GM19467 (cell line): ENCODE measurements at regions not wholly inside any gene's neighbourhood (a gene's known extent, or its start where the extent isn't known, plus 50 kb on each side); places are given as distances from the start of the nearest gene placed in this dataset.
"Not testable (repeated sequence)": the region's sequence is repeated elsewhere in the genome, so short reads cannot be mapped to it uniquely, and the experiment has no call there.

Source experiments
- ATAC-seq: cut with Tn5 transposase; IDR thresholded peaks from one replicate; pipeline ENCODE4 v1.9.1; 2021; ENCODE audit warnings: mild to moderate bottlenecking, moderate library complexity; ENCODE audit not compliant: unreplicated experiment

GRCh38 chr2:111420074-111420473 lies 299.4 kb downstream of the BCL2L11 start:
- not testable (repeated sequence) for ATAC-seq

- ATAC-seq = not testable (repeated sequence)
Observed at GRCh38 chr2:111420835-111421234, 300.1 kb downstream of the BCL2L11 start.

DNA sequence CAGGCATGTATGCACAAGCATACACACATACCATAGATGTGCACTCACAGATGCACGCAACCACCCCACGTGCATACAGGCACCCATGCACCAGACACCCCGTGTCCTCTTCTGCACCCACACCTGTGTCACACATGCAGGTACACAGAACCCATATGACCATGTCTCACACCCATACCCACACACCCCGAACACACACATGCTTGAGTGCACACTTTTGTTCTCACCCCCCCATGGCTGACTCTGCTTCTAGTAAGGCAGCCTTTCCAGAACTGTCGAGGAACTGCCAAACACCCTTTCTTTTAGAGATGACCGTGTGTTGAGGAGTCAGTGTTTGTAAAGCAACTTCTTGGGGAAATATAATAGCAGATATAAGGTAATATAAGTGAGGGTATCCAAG lies 301.2 kb downstream of the BCL2L11 start:
- not testable (repeated sequence) for ATAC-seq

DNA sequence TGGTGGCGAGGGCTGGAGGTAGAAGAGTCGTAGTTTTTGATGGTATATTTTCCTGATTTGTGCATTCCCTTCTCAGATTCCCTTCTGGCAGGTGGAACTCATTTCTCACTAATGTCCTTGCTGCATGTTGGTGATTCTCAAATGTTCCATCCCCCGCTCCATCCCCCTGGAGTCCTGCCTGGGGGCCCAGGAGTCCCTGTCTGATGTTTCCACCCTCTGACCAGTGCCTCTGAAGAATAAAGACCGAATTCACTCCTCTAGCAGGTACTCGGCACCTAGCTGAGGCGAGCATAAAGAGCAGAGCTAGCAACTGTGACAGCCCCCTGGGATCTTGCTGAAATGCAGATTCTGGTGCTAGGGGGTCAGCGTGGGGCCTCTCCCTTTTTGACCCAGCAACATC lies 301.8 kb downstream of the BCL2L11 start:
- not testable (repeated sequence) for ATAC-seq

DNA sequence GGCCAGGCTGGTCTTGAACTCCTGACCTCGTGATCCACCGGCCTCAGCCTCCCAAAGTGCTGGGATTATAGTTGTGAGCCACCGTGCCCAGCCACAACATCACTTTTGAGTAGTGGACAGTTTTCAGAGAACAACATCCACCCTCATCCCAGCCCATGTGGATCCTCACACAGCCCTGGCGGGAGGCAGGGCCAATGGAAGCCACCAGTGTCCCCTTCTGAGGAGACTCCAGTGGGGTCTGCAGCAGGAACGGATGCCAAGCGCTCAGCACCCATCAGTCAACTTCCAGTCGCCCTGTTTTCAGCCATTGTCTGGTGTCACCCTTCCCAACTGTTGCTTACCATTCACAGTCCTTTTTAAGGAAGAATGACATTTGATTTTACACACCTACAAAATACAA lies 302.5 kb downstream of the BCL2L11 start:
- not testable (repeated sequence) for ATAC-seq

DNA sequence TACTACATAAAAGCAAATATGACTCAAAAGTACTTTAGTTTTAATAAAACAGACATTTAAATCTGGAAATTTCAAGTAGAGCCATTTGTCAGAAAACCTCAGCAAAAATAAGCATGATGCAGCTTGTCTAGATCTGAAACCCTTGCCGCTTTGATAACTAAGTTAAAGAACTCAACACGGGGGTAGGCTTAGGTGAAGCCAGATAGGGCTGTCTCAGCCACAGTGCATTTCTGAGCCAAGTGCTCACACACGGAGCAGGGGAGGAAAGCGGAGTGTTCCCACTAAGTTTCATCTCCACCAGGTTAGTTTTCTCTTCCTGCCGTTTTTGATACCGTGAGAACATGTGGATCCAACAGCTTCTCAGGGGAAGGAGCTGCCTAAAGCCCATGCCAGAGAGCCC lies 303.5 kb downstream of the BCL2L11 start:
- not testable (repeated sequence) for ATAC-seq

DNA sequence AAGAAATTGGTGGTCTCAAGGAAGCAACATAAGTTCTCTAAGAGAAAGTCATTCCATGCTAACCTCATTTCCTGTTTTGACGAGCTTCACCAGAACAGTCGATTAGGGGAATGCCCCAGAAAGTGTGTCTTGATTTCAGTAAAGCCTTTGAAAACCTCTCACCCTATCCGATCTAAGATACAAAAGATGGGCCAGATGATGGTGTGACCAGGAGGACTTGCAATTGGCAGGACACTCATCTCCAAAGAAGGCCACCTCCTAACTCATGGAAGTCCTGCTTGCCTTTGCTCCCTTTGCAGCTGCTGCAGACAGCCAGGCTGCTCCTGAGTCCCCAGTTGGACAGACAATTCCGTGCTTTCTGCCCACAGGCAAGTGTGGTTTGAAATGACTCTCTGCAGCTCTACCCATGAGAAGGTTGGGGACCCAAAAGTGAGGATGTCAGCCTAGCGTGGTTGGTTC lies 304.2 kb downstream of the BCL2L11 start:
- ATAC-seq = peak; percentile 38

DNA sequence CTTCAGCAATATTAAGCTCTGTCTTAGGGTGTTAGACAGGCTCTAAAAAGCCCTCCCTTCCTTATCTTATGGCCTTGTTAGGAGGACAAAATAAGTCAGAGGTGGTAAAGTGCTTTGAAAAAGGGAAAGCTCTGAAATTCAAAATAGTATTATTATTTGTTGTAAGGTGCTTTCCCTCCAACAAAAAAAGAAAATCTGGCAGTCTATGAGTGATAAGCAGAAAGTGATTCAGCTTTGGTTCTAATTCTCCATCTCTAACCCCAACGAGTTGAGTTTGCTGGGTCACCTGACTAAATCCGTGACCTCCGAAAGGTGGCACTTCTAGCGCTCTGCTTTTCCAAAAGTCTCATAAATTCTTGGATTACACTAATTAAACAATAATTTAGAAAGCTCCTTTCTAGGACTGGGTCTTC lies 305.1 kb downstream of the BCL2L11 start:
- ATAC-seq = not testable (repeated sequence)

GRCh38 chr2:111427346-111427745 lies 306.6 kb downstream of the BCL2L11 start:
- ATAC-seq = not testable (repeated sequence)

DNA sequence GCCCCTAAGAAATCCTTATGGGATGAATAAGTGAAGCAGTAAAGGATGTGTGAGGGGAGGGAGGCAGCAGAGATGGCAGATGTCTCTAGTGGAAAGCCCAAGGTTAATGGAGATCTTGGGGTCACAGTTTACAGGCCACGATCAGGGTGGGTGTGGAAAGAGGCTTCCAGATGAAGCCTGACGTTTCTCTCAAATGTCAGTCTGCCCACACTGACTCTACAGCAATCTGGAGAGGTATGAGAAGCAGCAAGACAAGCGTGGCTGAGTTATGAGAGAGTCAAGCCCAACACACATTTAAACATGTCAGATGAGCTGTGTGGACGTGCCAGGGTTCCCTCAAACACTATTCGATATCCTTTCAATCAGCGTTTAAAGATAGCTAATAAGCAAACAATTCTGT lies 308.2 kb downstream of the BCL2L11 start:
- ATAC-seq = not testable (repeated sequence)

DNA sequence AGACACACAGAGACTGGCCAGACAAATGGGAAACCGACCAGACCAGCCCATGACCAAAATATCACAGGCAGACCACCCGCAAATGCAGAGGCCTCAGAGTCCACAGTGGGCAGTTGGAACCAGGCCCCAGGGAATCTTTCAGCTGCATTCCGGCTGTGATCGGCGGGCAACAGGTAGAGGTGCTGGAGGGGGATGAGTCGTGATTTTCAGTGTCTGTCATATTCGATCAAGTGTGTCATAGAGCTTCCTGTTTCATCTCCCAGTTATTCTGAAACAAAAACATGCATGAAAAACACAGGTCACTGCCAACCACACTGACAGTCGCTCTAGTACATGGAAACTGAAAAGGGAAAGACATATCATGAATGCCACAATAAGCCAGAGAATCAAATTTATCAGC lies 308.6 kb downstream of the BCL2L11 start:
- peak; percentile 43 for ATAC-seq

DNA sequence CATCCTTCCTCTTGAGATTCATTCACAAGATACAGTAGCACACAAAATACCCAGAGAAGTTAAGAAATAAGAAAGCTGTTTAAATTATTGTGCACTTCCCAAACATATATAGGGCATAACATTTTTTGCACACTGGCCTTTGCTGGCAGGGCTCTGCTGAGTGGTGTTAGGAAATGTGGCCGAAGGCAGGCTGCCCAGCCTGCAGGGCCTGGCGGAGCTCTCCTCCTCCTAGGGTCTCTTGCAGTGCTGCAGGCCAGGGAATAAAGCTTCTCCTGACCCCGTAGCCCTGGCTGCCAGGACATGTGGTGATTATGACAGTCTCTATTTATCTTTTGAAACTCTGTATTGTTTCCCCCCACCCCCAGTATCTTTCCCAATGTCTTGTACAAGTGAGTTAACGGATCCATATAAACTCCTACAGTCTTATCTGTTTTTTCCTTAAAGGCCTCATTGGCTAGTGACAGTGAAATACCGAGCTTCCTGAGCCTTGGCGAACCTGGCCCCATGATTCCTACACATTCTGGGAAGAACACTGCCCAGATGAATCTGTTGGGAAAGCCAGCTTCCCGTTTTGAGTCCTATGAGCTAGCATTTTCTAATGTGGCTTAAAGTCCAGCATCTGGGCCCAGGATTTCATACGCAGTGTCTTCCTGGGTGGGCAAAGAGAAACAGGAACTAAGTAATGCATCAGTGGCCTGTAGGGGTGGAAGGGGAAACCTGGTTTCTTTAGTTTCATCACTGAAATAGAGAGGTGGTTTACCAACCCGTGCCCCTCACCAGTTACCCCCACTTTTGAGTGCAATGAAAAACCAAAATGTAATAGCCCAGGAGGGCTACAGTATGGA lies 310.3 kb downstream of the BCL2L11 start:
- ATAC-seq = peak; percentile 46

GRCh38 chr2:111432423-111432822 lies 311.7 kb downstream of the BCL2L11 start:
- not testable (repeated sequence) for ATAC-seq

GRCh38 chr2:111432916-111433499 lies 312.3 kb downstream of the BCL2L11 start:
- ATAC-seq = not testable (repeated sequence)

- ATAC-seq = not testable (repeated sequence)
Observed at GRCh38 chr2:111433892-111434607, 313.3 kb downstream of the BCL2L11 start.

DNA sequence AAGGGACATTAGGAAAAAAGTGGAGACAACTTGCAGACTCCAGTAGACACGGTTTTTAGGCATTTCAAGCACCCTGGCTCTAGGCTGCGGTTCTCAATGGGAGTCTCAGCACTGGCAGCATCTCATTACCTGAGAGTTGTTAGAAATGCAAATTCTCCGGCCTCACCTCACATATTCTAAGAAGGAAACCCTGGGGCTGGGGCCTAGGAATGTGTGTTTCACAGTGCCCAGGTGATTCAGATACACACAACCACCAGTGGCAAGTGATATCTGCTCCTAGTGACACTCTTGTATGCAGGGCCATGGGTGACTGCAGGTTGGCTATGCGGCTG lies 313.9 kb downstream of the BCL2L11 start:
- ATAC-seq = not testable (repeated sequence)

DNA sequence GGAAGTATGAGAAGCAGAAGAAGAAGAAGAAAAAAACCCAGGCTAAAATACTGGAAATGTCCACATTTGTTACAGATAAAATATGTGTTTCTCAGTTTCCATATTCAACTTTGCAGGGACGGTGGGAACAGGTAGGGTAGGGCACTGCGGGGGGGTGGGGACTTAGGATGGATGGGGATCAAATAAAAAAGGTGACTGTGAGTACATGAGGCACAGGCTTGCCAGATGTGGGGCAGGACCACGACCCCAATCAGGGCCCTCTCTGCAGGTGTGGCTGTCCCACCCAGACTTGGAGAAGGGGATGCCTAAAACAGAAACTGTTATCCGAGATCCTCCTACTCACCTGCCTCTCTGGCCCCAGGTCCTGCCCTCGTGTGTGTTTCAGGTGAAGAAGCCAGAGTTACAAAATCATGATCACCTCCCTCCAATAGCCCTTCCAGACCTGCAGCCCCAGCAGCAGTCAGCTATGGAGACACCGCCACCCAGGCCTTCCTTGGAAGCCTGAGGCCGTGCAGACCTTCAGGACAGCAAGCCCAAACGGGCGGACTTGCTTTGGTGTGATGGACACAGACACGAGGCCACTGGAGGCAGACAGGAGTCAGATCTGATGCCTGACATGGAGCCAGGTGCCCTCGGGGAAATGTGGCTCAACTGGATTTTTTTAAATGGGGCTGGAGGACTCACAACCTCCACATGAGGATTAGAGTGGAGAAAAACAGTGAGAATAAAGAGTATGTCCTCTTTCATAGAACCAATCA lies 315.0 kb downstream of the BCL2L11 start:
- not testable (repeated sequence) for ATAC-seq

DNA sequence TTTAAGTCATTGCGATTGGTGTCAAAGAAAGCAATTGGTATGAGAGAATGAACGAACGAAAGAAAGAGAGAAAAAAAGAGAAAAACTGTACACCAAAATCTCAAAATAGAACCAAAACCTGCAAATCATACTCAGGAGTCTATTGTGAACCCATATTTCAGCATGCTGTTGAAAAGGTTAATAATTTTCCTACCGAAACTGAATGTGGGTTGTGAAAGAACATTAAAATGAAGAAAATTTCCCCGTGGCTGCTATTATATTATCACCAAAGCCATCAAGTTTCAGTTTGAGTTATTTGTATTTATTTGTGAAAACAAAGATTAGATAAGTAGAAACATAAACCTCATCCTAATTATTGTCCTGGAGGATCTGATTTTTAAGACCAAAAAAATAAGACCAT lies 315.7 kb downstream of the BCL2L11 start:
- peak; percentile 59 for ATAC-seq

DNA sequence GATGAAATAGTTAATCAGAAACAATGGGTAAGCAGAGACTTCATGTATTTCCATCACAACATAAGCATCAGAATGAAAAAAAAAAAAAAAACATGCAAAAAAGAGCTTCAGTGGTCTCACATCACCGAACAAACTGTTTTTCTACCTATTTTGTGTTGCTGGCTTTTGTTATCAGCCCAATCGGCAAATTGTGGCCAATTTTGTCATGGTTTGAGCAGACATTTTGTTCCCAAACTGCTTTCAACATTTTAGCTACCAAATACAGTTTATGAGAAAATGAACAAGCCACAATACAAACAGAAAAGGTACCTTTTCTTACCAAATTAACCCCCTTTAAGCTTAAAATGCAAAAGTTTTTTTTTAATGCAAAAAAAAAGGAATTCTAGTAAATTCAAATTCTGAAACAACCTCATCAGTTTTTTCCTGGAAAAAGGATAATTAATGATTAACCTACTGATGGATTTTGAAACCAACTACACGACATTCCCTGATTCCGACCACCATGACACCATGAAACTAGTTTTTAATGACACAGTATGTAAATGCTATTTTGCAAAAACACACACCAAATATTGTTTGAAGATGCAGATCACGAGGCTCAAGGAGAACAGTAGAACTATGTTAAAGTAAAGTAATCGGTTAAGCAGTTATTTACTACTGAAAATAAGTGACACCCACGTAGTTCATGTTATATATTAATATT lies 316.7 kb downstream of the BCL2L11 start:
- ATAC-seq = not testable (repeated sequence)

GRCh38 chr2:111438161-111438560 lies 317.4 kb downstream of the BCL2L11 start:
- not testable (repeated sequence) for ATAC-seq
